Caco-2 (cell line): ENCODE measurements at regions not wholly inside any gene's neighbourhood (a gene's known extent, or its start where the extent isn't known, plus 50 kb on each side); places are given as distances from the start of the nearest gene placed in this dataset.

Experiments used
- BruUV-seq: library from RNA; stranded (reverse); fragments of 400-500 nt; replicated peaks from 2 replicates; lab custom pipeline; 2021; lab: Mats Ljungman, UMichigan
- CTCF ChIA-PET: fragments of 300-600 bp; sonication (Branson Sonifier 250); formaldehyde crosslinking; loops from one replicate; lab custom pipeline; 2022; ENCODE audit warnings: antibody characterized with exemption; lab: Charles Lee
- POLR2A ChIA-PET: fragments of 300-600 bp; sonication (Branson Sonifier 250); formaldehyde crosslinking; loops from one replicate; lab custom pipeline; 2022; ENCODE audit warnings: antibody characterized with exemption; lab: Charles Lee
- DNase-seq, 2 experiments: peaks; one replicate each; pipeline versions ENCODE4 v3.0.0 to v3.0.0-alpha.2; 2020 to 2022
- H3K27me3 ChIP-seq: replicated peaks from 2 replicates; pipeline ENCODE4 v1.6.0; 2011; ENCODE audit warnings: low read length; ENCODE audit not compliant: control insufficient read depth, insufficient read depth
- H3K36me3 ChIP-seq: 2 replicates; pipeline ENCODE4 v1.5.1; 2011; ENCODE audit warnings: low read length; ENCODE audit not compliant: control insufficient read depth, insufficient read depth
- H3K4me1 ChIP-seq: fragments of 250-450 bp; sonication (Bioruptor Pico); 2 replicates; pipeline ENCODE4 v1.5.1; 2020; ENCODE audit warnings: mild to moderate bottlenecking
- H3K4me3 ChIP-seq: 2 replicates; pipeline ENCODE4 v1.5.1; 2011; ENCODE audit warnings: low read depth, mild to moderate bottlenecking, control low read depth, low read length
- H3K9me3 ChIP-seq: fragments of 250-450 bp; sonication (Bioruptor Pico); 2 replicates; pipeline ENCODE4 v1.5.1; 2020; ENCODE audit warnings: mild to moderate bottlenecking, moderate library complexity
- H3K27ac Mint-ChIP-seq: one replicate; pipeline ENCODE4 v1.8.0; 2022; ENCODE audit warnings: mixed read lengths; ENCODE audit not compliant: unreplicated experiment
- H3K27me3 Mint-ChIP-seq: one replicate; pipeline ENCODE4 v1.8.0; 2022; ENCODE audit warnings: mixed read lengths; ENCODE audit not compliant: insufficient read depth, unreplicated experiment
- H3K36me3 Mint-ChIP-seq: one replicate; pipeline ENCODE4 v1.8.0; 2022; ENCODE audit warnings: mild to moderate bottlenecking, mixed read lengths; ENCODE audit not compliant: insufficient read depth, unreplicated experiment
- H3K4me1 Mint-ChIP-seq: one replicate; pipeline ENCODE4 v1.8.0; 2022; ENCODE audit warnings: low read depth, mixed read lengths; ENCODE audit not compliant: unreplicated experiment
- H3K4me3 Mint-ChIP-seq: one replicate; pipeline ENCODE4 v1.8.0; 2022; ENCODE audit warnings: mild to moderate bottlenecking, moderate library complexity, mixed read lengths; ENCODE audit not compliant: unreplicated experiment
- H3K9me3 Mint-ChIP-seq: one replicate; pipeline ENCODE4 v1.8.0; 2022; ENCODE audit warnings: mixed read lengths; ENCODE audit not compliant: unreplicated experiment
- CTCF ChIP-seq, 2 experiments: fragments of 200-600 bp in 1 of 2; IDR thresholded peaks; 1 replicate in 1 of 2; 2 replicates in 1 of 2; pipeline versions ENCODE4 v1.5.1 to v1.8.0; 2011 to 2022; ENCODE audit warnings: antibody characterized with exemption in 1 of 2, control low read depth in 1 of 2, inconsistent platforms in 1 of 2, low read depth in 1 of 2, low read length in 1 of 2, mild to moderate bottlenecking in 1 of 2, moderate library complexity in 1 of 2; ENCODE audit not compliant: insufficient read depth in 1 of 2, severe bottlenecking in 1 of 2, unreplicated experiment in 1 of 2
- intact Hi-C: fragments of 100-400 bp; cut with micrococcal nuclease; formaldehyde crosslinking; loops from one replicate; pipeline ENCODE4 v1.10.0; 2022; ENCODE audit not compliant: unreplicated experiment

GRCh38 chr1:189866606-189867005, 611.1 kb downstream of the BRINP3 start:
- H3K9me3 Mint-ChIP-seq = no peaks in the 10 kb centered on the region
- DNase-seq = no peak
- no peaks in the 10 kb centered on the region for H3K9me3 ChIP-seq
- H3K27me3 Mint-ChIP-seq = no peaks in the 10 kb centered on the region
- H3K27ac Mint-ChIP-seq = no peak overlapping the region
- ChIA-PET POLR2A (no interaction called here), CTCF (no interaction called here)
- H3K4me3 ChIP-seq = no peak overlapping the region
- no peak overlapping the region for H3K4me3 Mint-ChIP-seq
- intact Hi-C loops = no loop called here
- H3K27me3 ChIP-seq = no peaks in the 10 kb centered on the region
- no TSS peak for BruUV-seq
- H3K4me1 ChIP-seq = no peaks in the 10 kb centered on the region
- H3K36me3 Mint-ChIP-seq = no peaks in the 10 kb centered on the region
- no peaks in the 10 kb centered on the region for H3K36me3 ChIP-seq
- TF ChIP-seq CTCF (IDR thresholded peaks at IDR 0.05; ENCODE audit: insufficient read depth in 1 of 2, low read depth in 1 of 2, low read length in 1 of 2, severe bottlenecking in 1 of 2, unreplicated experiment in 1 of 2) = no peak
- H3K4me1 Mint-ChIP-seq = no peaks in the 10 kb centered on the region

- Mint-ChIP-seq H3K4me3 (no peak overlapping the region), H3K9me3 (no peaks in the 10 kb centered on the region), H3K4me1 (no peaks in the 10 kb centered on the region), H3K36me3 (no peaks in the 10 kb centered on the region), H3K27ac (no peak overlapping the region), H3K27me3 (no peaks in the 10 kb centered on the region)
- ChIA-PET POLR2A (no interaction called here), CTCF (no interaction called here)
- Histone ChIP-seq H3K9me3 (no peaks in the 10 kb centered on the region), H3K27me3 (no peaks in the 10 kb centered on the region), H3K4me1 (no peaks in the 10 kb centered on the region), H3K4me3 (no peak overlapping the region), H3K36me3 (no peaks in the 10 kb centered on the region)
- DNase-seq = no peak
- intact Hi-C loops = no loop called here
- no peak for TF ChIP-seq CTCF (IDR thresholded peaks at IDR 0.05; ENCODE audit: insufficient read depth in 1 of 2, low read depth in 1 of 2, low read length in 1 of 2, severe bottlenecking in 1 of 2, unreplicated experiment in 1 of 2)
- BruUV-seq = no TSS peak
Measured at GRCh38 chr1:189868021-189868420, 609.6 kb downstream of the BRINP3 start.

- Histone ChIP-seq H3K27me3 (no peaks in the 10 kb centered on the region), H3K36me3 (no peaks in the 10 kb centered on the region), H3K4me1 (no peaks in the 10 kb centered on the region), H3K4me3 (no peak overlapping the region), H3K9me3 (no peaks in the 10 kb centered on the region)
- H3K4me3 Mint-ChIP-seq = no peak overlapping the region
- no peaks in the 10 kb centered on the region for H3K4me1 Mint-ChIP-seq
- H3K27ac Mint-ChIP-seq = no peak overlapping the region
- no TSS peak for BruUV-seq
- DNase-seq = no peak
- POLR2A ChIA-PET = no interaction called here
- no peak for TF ChIP-seq CTCF (IDR thresholded peaks at IDR 0.05; ENCODE audit: insufficient read depth in 1 of 2, low read depth in 1 of 2, low read length in 1 of 2, severe bottlenecking in 1 of 2, unreplicated experiment in 1 of 2)
- intact Hi-C loops = no loop called here
- no peaks in the 10 kb centered on the region for H3K9me3 Mint-ChIP-seq
- CTCF ChIA-PET = no interaction called here
- H3K27me3 Mint-ChIP-seq = no peaks in the 10 kb centered on the region
- H3K36me3 Mint-ChIP-seq = no peaks in the 10 kb centered on the region
Measured at GRCh38 chr1:189874715-189875435, 602.8 kb downstream of the BRINP3 start.
